HG03159 (cell line): ENCODE measurements at regions not wholly inside any gene's neighbourhood (a gene's known extent, or its start where the extent isn't known, plus 50 kb on each side); places are given as distances from the start of the nearest gene placed in this dataset.

ENCODE experiments used
- ATAC-seq: cut with Tn5 transposase; IDR thresholded peaks from one replicate; pipeline ENCODE4 v1.9.1; 2021; ENCODE audit warnings: mild to moderate bottlenecking, moderate library complexity; ENCODE audit not compliant: unreplicated experiment

DNA sequence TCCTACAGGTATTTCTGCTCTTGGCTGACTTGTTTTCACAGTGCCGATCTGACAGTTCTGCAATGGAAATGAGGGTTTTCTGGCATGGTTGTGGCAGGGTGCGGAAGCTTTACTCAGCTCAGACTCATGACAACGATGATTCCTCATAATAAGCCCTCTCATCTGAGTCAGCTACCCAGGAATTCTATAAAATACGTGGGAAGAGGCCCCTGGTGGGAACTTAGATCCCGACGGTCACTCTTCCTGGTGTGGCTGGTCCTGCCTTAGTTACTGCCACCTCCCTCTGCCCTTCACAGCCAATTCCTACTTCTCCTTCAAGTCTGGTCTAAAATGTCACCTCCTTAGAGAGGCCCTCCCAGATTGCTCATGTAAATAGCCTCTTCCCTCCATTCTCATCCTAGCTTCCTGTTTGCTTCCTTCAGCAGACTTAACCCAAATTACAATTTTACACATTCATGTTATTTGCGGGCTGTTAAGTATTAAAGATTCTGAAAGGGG lies 104.2 kb upstream of the MAP1LC3B2 start:
- ATAC-seq: no peak

DNA sequence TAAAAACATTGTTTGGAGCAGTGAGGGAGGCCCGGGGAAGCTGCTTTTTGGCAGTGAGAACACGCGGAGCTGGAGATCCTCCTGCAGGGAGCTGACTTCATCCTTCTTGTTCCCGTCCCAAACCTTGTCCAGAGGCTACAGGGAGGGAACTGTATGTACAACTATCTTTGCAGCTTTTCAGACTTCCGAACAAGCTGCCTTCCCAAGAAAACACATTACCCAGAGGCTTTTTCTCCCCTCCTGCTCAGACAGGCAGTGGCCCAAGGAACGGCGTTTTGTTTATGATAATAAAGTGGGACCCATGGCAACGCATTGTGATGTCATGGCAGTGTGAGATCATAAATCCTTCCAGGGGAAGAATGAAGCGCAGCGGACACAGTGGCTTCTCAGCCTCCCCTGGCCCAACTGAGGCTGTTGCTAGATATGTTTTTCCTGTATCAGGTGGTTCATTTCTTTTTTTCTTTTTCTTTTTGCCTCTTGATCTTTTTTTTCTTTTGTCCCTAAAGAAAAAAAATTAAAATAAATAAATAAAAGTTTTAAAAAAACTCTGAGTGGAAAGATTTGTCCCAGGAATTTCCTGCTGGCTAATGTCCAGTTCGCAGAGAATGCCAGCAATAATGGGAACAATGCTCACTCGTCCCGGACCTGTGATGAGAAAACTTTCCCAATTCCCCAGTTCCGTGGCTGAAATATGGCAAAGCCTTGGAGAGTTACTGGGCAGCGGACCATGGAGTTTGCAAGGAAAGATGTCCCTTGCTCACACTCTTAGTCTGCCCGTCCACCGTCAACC lies 103.4 kb upstream of the MAP1LC3B2 start:
- ATAC-seq: no peak

DNA sequence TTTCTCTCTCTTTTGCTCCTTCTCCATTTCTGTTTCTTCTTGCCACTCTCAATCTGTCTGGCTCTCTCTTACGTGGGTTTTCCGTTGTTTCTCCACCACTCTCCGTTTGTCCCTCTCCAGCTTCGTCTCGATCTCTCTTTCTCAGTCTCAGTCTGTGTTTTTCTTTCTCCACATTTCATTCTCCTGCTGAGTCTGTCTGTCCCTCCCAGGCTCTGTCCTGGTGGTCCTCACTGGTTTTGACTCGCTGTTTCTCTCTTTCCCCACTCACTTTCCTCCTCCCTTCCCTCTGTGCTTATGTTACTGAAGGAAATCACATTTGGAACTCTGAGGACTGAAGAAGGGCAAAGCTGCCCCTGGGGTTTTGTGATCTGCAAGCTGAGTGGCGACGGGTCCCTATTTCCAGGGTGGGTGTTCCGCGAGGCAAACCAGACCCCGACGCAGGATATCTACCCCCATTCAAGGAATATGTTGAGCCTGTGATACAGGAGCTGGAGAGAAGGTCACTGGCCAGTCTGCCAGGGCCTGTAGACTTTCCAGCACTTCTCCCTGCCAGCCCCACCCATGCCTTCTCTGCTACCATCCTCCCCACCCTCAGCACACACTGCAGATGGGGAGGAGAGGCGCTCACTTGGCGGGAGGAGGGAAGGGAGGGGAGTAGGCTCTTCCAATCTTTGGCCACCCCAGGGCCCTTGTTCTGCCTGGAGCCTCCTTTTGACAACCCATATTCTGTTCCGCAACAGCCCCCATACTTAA lies 102.7 kb upstream of the MAP1LC3B2 start:
- ATAC-seq: no peak

DNA sequence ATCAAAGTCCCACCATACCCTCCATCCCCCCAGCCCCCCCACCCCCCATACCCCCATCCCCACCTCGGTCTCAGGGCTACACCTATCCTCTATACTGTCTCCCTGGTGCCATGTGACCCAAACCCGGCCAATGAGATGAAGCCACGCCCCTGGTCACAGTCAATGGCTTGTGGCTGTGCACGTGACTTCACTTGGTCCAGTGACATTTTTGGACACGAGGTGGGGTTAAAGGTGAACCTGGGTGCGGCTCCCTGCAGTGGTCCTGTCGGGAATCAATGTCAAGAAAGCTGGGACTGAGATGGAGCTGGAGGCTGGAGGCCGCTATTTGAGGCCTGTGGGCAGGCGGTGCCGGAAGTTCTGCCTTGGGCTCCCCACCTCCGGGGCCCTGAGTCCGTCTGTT lies 100.7 kb upstream of the MAP1LC3B2 start:
- no peak for ATAC-seq

DNA sequence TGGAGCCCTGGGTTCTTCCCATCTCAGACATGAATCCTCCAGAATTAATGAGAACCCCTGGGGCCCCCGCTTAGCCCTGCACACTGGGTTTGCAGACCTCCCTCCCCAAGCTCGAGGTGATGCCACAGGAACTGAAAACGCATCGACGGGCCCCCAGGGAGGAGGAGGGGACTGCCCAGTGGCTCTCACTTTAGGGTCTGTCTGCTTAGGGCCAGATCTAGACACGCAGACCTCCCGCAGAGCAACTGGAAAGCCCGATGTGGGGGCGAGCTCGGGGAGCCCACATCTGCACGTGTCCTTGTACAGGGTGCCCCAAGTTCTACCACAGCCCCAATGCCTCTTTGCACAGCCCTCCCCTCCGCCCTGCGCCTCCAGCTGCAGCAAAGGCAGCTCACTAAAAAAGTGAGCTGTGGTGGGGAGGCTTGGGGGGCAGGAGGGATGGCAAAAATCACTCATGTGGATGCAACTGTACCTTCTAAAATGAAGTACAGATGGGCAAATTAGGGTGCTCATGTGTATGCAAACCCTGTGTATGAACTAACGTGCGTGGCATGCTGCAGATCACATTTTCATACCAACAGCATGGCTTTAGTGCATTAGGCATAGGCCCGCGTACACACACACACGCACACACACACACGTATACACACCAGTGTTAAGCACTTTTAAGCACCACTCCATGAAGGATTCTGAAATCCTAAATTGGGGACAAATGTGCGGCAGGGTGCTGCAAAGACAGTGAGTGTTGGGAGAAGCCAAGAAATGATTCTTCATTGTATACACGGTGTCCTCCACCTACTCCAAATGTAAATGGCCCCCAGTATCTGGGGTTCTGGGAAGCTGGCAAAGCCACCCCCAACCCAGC lies 99.9 kb upstream of the MAP1LC3B2 start:
- ATAC-seq: no peak

DNA sequence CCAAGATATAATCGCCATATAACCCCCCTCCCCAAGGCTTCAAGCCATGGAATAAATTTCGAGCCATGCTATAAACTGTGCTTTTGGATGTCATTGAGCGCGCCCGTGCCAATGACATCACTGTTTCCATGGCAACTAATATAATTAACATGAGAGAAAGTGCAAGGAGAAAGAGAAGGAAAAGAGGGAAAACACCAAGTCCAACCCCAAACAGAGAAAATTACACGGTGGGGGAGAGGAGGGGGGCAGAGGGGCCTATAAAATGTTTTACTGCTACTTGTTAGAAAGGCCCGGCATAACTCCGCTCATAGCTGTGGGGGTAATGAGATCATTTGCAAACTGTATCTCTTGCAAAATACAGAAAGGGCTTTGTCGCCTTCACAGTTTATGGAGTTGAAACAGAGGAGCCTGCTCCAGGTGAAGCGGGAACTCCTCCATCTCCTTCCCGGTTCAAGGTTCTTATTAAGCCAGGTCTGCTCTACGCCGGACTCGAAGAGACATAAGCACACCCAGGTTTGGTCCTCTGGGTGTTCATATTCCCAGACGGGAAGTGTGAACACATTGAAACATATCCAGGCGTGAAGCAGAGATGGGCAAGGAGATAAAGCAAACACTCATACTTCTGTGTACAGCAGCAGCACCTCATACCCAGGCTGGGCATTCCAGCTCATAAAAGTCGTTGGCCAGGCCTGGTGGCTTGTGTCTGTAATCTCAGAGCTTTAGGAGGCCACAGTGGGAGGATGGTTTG lies 99.1 kb upstream of the MAP1LC3B2 start:
- ATAC-seq: no peak

DNA sequence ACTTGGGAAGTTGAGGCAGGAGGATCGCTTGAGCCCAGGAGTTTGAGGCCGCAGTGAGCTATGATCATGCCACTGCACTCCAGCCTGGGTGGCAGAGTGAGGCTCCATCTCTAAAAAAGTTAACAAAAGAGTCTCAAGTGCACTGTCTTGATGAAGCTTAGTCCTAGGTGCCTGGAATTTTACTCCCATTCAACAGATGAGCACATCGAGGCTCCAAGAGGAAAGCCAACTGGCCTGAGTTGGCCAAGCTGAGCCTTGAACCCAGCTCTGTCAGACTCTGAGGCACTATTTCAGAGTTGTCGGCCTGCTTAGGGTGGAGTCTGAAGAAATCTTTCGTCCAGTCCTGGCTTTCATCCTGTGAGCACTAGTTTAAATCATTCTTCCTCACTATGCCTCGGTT lies 98.1 kb upstream of the MAP1LC3B2 start:
- no peak for ATAC-seq

DNA sequence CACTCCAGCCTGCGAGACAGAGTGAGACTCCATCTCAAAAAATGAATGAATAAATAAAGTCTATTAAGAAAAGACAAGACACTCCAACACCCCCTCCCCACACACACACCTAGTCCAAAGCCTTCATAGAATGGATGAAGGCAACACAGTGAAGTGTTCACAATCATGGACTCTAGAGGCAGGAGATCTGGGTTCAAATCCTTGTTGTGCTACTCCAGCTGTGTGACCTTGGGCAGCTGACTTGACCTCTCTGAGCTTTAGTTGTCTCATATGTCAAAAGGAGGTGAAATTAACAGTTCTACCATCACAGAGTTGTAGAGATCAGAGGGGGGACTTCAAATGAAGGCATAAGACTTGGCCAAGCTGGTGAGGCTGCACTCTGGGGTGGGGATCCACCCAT lies 95.8 kb upstream of the MAP1LC3B2 start:
- no peak for ATAC-seq

DNA sequence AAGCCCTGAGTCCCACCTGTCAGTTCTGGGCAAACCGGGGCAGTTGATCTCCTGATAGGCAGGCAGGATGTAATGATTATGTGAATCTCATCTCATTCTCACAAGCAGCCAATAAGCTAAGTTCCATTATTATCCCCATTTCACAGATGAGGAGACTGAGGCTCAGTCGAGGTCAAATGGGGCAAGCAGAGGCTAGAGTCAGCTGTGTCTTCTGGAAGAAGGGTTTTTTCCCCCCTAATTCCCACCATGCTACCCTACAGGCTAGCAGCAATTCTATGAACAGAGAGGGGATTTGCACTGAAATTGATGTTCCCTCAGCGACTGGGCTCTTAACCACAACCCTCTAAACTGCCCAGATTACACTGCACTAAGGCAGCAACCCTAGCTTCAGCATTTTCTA lies 93.8 kb upstream of the MAP1LC3B2 start:
- ATAC-seq: no peak

DNA sequence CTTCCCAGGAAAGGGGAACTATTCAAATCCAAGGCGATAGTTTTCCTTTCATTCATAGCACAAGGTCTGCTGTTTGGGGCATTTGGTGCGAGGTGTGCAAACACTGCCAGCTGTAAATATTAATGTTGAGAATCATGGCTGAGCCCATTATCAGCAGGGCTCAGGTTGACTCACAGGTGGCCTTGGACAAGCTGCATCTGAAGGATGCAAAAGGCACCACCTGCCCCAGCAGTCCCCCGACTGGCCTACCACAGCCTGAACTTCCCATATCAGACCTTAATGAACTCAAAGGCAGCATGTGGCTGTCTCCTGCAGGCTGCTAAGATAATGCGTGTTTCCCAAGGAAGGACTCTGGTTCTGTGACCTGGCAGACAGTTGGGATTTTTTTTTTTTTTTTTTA lies 93.3 kb upstream of the MAP1LC3B2 start:
- no peak for ATAC-seq

DNA sequence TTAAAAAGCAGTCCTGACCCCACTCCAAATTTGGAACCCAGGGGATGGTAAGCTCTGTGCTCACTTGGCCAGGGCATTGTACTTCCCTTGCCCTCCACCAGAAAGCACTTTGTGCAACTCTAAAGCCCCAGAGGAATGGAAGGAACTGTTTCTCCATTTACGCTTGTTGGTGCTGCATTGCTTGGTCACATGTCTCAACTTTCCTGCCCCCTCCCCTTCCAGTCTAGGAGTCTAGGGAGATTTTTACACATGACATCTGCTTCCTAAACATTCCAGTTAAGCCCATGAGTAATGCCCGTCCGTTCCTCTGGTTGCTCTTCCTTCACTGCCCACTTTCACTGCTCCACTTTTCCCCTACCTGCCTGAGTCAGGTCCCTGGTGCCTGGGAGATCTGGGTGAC lies 92.6 kb upstream of the MAP1LC3B2 start:
- no peak for ATAC-seq

DNA sequence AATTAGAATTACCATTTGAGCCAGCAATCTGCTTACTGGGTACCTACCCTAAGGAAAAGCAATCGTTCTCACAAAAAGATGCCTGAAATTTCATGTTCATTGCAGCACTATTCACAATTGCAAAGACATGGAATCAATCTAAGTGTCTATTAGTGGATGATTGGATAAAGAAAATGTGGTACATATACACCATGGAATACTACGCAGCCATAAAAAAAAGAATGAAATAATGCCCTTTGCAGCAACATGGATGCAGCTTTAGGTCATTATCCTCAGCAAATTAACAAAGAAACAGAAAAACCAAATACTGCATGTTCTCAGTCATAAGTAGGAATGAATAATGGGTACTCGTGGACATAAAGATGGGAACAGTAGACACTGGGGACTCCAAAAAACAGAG lies 89.8 kb upstream of the MAP1LC3B2 start:
- ATAC-seq: no peak

DNA sequence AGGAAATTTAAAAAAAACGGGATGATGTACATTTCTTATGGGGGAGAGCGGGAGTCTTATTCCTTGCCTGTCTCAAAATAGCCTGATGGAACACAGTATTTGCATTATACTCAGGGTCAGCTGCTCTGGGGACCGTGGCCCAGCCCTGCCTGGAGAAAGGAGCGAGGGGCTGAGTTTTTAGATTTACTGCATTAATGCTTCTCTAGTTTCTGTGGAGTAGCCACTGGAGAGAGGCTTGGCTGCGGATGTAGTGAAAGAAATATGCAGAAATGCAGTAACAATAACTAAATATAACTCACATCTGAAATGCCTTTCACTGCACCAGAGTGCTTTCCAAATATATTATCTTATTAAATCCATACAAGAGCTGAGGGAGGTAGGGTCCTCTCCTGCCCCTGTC lies 87.6 kb upstream of the MAP1LC3B2 start:
- ATAC-seq: no peak

DNA sequence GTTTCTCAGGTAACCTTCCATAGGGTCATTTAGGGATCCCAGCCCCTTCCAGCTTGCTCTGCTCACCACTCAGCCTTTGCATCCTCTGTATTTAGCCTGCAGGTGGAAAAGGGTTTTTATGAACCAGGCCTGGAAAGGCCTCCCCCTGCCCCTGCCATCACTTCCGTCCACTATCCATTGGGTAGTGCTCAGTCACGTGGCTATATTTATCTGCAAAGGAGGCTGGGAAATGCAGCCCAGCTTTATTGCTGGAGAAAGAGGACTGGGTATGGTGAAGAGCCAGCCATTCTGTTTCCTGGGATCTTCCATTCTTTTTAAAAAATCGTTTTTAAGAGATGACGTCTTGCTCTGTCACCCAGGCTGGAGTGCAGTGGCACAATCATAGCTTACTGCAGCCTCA lies 87.0 kb upstream of the MAP1LC3B2 start:
- ATAC-seq: no peak

DNA sequence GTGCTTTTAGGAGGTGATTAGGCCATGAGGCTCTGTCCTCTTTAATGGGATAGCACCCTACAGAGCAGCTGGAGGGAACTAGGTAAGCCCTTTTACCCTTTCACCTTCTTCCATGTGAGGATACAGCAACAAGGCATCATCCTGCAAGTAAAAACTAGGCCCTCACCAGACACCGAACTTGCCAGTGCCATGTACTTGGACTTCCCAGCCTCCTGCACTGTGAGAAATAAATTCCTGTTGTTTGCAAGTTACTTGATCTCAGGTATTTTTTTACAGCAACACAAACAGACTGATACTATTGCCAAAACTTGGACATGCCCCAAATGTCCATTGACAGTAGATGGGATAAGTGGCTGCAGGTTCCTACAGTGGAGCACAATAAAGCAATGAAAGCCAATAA lies 85.8 kb upstream of the MAP1LC3B2 start:
- ATAC-seq: no peak

DNA sequence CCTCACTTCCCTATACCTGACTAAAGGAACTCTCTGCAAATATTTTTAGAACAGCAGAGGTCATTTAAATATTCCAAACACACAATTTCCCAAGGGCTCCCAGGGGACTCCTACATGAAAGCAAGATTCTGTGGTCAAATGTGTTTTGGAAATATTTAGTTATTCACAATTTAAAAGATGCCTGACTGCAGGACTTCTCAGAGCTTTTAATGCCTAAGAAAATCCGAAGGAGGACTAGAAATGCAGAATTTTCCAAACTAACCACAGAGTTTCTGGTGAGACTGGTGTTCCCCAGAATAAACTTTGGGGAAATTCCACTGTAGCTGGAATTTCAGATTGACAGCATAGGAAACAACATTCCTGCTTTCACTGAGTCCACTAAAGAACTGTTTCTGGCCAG lies 84.8 kb upstream of the MAP1LC3B2 start:
- no peak for ATAC-seq

DNA sequence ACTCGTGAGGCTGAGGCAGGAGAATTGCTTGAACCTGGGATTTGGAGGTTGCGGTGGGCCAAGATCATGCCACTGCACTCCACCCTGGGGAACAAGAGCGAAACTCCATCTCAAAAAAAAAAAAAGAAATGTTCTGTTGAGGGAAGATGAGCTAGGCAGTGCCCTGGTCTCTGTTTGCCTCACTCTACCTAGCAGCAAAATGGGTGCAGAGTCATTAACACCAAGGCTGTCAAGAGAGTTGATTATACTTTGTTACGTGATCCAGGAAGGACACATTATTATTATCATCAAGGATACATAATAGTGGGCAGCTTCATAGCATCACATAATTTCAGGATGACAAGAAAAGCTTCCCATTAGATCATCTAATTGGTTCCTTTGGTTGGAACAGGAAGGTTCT lies 84.3 kb upstream of the MAP1LC3B2 start:
- no peak for ATAC-seq

DNA sequence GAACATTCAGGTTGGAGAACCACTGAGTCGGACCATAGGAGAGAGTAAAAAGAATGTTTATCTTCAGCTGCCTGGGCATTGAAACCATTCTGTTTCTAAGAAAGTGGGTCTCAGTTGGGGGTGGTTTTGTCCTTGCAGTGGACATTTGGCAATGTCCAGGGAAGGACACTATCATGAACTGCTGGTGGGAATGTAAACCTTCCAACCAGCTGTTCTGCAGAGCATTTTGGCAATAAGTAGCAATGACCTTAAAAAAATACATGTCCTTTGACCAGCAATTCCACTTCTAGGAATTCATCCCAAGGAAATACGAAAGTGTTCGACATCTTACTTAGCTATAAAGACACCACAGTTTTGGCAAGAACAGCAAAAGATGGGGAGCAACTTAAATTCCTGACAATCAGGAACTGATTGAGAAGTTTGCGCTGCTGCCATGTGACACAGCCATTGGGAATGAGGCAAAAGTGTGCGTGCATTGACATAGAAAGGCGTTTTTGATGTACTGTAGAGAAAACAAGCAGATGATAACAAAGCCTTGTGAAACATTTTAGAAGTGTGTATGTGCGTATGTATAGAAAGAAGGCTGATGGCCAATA lies 82.9 kb upstream of the MAP1LC3B2 start:
- no peak for ATAC-seq

DNA sequence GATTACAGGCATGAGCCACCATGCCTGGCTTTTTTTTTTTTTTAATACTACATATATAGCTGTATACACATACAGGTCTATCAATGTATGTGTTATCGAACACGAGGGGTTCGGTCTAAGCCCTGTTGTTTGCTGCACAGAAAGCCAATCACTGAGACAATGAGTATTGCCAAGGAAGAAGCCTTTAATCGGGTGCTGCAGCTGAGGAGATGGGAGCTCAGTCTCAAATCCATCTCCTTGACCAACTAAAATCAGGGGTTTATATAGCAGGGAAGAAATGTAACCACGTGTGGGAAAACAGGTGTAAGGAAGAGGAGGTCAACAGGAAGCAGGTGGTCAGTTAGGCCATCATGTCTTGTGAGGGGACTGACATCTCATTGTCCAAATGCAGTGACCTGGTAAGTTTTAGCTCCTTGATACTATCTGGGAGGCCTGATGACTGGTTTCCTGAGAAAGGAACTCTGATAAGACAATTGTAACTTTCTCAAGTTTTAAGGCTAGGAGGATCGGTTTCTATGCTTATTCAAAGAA lies 80.9 kb upstream of the MAP1LC3B2 start:
- ATAC-seq: no peak

DNA sequence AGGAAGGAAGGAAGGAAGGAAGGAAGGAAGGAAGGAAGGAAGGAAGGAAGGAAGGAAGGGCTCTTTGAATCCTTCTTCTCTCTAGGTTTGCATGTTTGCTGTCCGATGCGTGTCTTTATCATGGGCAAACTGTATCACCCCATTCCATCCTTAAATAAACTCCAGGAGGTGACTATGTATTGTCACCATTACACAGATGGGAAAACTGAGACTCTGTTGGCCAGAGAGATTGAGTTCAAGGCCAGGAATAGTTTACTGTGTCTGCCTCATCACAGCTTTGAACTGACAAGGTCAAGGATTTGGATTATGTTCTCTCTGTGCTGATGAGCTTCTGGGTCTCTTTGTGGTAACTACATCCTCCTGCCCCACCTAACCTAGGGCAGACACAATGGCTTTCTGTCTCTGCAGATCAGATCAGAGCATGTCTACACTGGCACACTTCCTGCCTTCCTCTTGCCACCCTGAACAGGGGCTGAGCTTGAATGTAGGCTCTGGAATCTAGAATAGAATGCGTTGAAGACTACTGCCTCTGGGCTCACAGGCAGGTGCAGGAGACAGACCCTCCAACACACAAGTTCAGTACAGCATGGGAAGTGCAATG lies 78.9 kb upstream of the MAP1LC3B2 start:
- ATAC-seq: no peak
